ENCODE measurements at regions not wholly inside any gene's neighbourhood (a gene's known extent, or its start where the extent isn't known, plus 50 kb on each side); places are given as distances from the start of the nearest gene placed in this dataset.

DNA sequence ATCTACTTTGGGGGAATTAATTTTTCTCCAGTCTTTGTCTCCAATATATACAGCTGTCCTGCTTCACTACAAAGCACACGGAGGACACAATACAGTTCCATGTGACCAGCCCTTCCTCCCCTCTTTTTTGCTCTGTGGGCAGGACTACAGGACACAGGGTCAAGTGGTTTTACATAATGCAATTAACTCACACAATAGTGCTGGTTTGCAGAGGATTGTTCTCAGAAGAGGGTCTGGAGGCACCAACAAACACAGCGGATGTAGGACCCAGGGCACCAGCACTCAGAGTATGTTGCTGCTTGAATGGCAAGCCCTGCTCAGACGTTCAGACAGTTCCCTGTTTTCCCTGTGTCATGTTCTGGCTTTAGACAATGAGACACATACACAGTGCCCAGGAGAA, 52.0 kb upstream of the NPTX2 start:
- no peak for DNase-seq (ENCODE audit: low read depth in 2 of 2)

DNA sequence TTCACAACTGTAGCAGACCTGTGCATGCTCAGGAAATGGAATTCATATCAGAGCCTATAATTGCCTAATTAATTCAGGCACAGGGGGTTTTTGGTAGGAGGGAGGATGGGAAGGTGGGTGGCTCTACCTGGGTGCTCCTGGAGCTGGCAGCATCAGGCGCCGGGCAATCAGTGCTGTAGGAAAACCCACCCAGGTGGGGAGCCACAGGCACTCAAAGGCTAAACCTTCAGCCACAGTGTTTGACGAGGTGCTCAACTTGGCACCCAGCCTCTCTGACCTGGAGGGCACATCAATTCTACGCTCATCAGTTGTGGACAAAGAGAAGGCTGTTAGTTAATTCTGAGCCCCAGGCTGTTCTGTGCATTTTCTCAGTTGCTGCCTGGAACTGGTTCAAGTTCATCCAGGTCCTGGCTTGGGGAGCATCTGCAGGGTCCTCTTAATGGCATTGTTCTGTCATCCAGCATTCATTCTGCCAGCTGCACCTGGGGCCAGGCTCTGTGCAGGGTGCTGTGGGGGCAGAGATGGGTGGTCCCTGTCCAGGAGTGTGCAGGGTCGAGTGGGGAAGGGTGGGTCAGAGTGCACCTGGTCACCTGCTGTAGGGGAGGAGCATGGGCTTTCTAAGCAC, 54.1 kb upstream of the NPTX2 start:
- no peak for DNase-seq (ENCODE audit: low read depth in 2 of 2)

DNA sequence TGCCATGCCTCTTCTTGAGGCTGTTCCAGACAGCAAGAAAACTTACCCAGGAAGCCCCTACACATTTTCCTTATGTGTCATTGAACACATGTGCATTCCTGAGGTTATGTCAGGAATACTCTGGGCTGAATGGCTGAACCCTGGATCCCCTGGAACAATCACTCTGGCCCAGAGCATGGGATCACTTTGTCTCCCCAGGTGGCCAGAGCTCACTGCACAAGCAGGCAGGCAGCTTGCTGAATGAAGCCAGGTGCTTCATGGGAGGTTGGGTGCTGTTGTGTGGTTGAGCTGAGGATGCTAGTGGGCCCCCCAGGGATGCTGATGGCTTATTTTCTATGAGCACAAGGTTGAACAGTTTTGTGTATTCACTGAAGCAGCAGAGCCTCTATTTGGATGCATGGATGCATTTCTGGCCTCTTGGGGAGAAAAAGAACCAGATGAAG, 54.7 kb upstream of the NPTX2 start:
- no peak for DNase-seq (ENCODE audit: low read depth in 2 of 2)

DNA sequence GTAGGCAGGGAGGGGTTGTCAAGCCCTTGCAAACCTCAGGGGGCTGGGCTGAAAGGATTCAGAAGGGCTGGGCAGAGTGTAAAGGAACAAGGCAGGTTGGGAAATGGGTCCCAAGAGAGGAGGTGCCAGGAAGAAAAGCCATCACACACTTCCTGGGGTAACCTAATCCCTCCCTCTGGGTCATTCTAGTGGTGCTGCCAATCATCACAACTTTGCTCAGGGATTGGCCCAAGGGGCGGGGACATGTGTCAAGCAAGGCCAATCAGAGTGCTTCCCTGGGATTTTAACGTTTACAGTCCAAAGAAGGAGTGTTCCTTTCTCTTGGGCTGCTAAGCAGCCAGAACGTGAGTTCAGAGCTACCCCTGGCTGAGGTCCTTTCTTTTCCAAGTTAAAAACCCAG, 57.1 kb upstream of the NPTX2 start:
- no peak for DNase-seq (ENCODE audit: low read depth in 2 of 2)

DNA sequence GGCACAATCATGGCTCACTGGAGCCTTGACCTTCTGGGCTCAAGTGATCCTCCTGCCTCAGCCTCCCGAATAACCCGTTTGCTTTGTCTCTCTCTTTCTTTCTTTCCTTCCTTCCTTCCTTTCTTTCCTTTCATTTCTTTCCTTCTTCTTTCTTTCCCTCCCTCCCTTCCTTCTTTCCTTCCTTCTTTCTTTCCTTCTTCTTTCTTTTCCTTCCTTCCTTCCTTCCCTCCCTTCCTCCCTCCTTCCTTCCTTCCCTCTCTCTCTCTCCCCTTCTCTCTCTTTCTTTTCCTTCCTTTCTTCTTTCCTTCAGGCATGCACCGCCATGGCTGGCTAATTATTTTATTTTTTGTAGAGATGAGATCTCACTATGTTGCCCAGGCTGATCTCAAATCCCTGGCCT, 57.9 kb upstream of the NPTX2 start:
- DNase-seq (ENCODE audit: low read depth in 2 of 2): no peak

DNA sequence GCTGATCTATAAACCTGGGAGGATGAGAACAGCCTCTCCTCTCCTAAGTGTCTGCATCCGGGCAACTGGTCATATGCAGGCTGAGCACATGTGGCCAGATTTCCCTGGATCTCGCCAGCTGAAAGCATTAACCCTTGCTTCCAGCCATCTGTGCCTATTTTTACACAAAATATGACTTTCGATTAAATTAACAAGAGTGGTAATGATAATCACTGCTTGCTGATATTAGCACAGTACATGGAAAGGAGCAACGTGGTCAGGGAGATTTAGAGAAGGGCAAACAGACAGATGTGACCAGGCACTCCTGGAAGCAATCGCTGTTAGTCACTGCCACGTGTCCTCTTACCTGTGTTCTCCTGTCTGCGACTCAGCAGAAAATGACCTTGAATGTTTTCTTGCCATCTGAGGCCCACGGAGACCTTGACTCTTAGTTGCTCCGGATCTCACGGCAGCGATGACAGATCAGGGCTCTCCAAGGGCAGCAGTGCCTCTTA, 59.5 kb upstream of the NPTX2 start:
- DNase-seq (ENCODE audit: low read depth in 2 of 2): no peak

DNA sequence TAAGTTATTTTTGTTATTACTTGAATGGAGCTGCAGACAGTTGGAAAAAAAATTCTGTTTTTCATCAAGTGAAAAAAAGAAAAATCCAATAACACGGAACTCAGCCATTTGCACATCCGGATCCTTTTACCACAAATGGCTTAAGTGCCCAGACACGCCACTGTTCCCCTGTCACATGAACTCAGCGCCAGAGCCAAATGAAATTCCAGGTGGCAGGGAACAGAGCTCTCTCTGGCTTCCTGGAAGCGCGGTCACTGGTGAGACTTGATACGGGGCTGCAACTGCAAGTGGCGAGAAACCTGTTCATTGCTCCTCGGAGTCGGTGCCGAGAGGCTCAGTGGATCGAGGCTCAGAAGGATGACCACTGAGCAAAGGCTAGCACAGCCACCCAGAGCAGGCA, 60.8 kb upstream of the NPTX2 start:
- no peak for DNase-seq (ENCODE audit: low read depth in 2 of 2)

DNA sequence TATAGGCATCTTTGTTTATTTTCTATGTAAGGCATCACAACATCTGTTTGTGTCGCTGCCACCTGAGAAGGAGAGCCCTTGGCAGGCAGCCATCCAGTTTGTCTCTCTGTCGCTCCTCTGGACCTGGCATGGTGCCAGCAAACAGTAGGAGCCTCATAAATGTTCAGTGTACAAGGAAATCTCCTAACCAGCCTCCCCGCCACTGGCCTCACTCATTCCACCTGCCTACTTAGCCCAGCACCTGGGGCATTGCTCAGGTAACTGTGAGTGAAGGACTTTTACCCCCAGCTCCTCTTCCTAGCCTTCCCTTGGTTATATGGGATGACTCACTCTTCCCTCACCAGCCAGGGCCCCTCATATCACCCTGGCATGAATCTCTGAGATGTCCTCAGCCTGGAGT, 61.7 kb upstream of the NPTX2 start:
- no peak for DNase-seq (ENCODE audit: low read depth in 2 of 2)

DNA sequence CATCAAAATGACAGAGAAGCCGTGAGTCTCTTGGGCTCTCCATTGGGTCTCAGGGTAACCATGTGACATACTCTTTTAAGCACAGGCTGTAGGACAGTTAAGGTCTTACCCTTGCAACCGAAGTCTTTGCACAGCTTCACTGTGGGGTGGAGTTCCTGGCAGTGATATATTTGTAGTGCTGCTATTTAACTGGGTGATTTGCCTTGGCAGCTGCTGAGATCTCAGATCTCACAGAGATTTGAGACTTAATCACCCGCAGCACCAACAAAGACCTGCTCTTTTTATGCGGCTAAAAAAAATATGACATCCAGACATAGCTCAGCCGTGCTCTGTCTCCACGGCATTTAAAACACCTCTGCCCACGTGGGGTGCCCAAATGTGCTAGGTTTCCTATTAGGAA, 63.4 kb upstream of the NPTX2 start:
- DNase-seq (ENCODE audit: low read depth in 2 of 2): no peak

DNA sequence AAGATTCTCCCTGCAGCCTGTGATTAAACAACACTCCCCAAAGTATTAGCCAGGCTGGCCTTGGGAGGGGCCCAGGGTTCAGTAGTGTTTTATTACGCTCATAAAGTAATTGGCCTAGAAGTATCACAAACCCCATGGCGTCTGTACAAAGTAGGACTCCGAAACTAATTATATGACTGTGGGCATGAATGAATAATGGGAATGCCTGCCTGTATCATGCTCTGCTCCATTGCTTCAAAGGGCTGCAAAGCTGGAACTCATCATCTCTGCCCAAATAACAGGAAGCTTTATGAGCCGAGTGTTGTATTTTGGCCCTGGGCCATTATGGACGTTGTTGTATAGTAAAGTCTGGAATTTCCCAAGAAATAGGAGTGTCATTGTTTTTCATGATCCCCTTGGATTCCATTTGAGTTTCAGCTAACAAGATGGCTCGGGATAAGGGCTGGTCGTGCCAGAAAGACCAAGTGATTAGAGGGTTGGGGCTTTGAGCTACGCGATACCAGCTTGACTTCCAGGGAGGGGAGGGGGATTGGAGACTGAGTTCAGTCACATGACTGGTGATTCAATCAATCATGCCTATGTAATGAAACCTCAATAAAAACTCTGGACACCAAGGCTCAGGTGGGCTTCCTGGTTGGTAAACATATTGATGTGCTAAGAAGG, 65.3 kb upstream of the NPTX2 start:
- DNase-seq (ENCODE audit: low read depth in 2 of 2): no peak

DNA sequence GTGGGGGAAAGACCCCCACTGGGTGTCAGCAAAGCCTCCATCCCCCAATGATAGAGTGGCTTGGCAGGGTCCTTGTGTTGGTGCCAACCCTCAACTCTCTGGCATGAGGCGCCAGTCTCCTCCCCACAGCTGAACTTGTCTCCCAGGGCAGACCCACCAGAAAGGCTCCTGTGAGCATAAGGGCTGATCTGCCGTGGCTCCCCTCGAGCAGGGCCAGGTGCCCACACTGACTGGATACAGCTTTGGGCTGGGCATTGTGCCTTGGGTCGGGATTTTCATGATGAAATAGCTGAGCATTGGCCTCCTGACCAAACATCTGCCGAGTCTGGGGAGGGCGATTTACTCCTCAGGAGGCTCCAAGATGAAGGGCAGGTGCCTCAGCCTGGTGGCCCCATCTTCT, 68.1 kb upstream of the NPTX2 start:
- DNase-seq (ENCODE audit: low read depth in 2 of 2): no peak

DNA sequence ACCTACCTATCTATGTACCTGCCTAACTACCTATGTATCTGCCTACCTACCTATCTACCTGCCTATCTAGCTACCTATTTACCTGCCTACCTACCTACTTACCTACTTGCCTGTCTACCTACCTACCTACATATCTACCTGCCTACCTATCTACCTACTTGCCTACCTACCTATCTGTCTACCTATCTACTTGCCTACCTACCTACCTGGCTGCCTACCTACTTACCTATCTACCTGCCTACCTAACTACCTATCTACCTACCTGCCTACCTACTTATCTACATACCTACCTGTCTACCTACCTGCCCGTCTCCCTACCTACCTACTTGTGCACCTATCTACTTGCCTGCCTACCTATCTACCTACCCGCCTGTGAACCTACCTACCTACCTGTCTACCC, 68.7 kb upstream of the NPTX2 start:
- no peak for DNase-seq (ENCODE audit: low read depth in 2 of 2)

DNA sequence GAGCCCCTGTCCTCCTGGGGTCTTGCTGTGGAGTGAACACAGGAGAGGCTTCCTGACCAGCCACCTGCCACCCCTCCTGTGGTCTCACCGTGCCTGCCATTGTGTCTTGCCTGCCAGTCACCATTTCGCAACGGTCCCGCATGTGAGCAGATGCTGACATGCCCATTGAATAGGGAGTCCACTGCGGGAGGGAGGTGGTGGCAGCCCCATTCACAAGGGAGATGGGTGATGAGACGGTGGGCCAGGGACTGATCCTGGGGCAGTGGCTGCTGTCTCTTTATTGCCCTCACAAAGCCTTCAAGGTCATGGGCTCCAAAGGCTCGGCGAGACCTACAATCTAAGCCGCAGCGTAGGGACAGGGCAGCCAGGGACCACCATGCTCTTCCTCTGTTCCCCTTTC, 76.0 kb upstream of the NPTX2 start:
- DNase-seq (ENCODE audit: low read depth in 2 of 2): no peak

DNA sequence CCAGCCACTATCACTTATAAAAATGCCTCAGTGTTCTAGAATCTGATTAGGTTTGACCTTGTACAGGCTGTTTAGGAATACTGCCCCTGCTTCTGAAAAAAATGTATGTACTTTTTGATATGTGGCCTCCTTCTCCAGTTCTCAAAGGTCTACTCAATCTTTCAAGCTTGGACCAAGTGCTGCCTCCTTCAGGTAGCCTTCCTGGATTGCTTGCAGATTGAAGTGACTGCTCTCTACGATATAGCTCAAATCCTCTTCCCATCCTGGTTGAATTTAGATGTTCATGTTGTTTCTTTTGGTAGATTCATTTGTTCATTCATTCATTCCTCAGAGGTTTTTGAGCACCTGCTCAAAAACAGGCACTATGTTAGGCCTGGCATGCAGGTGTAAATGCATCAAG, 77.2 kb upstream of the NPTX2 start:
- no peak for DNase-seq (ENCODE audit: low read depth in 2 of 2)

DNA sequence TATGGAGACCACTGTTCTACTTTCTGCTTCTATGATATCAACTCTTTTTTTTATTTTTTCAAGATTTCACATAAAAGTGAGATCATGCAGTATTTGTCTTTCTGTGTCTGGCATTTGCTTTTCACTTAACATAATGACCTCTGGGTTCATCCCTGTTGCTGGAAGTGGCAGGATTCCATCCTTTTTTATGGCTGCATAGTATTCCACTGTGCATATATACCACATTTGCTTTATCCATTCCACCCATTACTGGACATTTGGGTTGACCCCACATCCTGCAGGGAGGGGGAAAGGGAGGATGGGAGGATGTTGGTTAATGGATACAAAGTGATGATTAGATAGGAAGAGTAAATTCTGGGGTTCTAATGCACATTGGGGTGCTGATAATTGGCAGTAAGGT, 80.3 kb upstream of the NPTX2 start:
- DNase-seq (ENCODE audit: low read depth in 2 of 2): no peak

DNA sequence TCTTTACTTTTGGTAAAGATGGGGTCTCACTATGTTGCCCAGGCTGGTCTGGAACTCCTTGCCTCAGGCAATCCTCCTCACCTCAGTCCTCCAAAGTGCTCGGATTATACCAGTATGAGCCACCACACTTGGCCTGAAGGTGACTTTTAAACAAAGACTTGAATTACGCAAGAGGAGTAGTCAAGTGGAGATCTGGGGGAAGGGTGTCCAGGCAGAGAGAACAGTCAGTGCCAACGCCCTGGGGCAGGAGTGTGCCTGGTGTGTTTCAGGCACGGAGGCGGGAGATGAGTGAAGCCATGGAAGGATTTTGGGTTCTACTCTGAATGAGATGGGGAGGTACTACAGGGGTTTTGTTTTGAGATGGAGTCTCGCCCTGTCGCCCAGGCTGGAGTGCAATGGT, 82.6 kb upstream of the NPTX2 start:
- no peak for DNase-seq (ENCODE audit: low read depth in 2 of 2)

DNA sequence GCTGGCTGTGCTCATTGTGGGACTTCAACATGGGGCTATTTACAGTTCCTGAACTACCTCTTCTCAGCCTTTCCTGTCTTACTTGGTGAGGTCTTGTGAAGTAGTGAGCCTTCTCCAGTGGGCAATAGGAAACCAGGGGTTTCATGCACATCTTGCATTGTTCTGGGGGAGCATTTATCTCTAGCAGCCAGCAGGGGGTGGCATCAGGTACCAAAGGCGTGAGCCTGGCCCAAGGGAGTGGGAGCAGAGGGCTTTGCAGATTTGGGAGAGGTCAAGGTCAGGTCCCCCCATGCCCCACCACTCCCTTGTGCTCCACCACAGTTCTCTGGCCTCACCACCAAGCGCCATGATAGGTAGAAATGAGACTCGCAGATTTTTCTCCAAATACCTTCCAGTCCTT, 85.4 kb upstream of the NPTX2 start:
- DNase-seq (ENCODE audit: low read depth in 2 of 2): no peak

DNA sequence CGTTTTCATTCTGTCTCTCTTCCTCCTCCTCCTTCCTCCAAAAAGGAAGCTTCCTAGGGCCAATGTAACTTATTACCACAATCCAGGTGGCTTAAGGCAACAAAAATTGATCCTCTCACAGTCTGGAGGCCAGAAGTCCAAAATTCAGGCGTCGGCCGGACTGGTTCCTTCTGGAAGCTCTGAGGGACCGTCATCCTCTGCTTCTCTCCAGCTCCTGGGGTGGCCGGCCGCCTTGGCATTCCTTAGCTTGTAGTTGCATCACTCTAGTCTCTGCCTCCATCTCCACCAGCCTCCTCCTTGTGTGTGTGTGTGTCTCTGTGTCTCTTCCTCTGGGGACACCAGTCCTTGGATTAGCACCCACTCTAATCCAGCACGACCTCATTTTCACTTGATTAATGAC, 89.0 kb upstream of the NPTX2 start:
- no peak for DNase-seq (ENCODE audit: low read depth in 2 of 2)

DNA sequence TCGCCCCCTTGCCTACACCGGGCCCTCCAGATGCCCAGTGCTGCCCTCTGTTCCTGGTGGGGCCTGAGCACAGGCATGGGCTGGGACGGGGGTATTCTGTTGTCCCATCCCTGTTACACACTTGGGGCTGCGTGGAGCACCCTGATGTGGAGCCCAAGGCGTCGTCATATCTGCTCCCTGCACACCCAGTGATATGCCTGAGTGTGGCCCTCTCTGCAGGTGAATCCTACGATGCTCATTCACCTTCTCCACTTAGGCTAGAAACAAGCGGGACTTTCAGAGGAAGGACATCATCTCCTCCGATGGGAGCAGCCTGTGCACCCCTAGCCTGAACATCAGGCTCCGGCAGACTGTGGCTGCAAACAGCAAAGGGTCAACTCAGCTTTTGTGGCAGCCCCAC, 91.0 kb upstream of the NPTX2 start:
- no peak for DNase-seq (ENCODE audit: low read depth in 2 of 2)

DNA sequence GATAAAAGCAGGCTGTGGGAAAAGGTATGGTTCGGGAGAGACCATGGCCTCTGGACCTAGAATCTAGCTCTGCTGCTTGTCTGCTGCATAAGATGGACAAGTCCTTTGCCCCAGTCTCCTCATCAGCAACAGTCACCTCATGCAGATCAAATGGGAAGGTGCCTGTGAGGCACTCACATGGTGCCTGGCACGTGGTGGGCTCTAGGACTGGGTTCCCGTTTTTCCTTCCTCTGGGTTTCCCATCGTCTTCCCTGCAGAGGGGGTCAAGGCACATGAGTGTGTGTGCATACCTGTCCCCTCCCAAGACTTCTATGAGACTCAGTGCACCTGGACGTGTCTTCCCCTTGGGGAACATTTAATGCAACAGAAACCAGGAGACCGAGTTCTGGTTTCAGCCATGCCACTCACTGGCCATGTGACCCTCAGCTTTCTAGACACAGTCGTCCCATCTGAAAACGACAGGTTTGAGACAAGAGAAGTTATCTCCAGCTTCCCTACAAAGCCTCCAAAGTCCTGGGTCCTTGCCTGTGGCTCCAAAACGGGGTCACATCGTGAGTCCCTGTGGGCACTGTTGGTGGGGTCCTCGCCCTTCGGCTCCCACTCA, 95.9 kb upstream of the NPTX2 start:
- no peak for DNase-seq (ENCODE audit: low read depth in 2 of 2)

DNA sequence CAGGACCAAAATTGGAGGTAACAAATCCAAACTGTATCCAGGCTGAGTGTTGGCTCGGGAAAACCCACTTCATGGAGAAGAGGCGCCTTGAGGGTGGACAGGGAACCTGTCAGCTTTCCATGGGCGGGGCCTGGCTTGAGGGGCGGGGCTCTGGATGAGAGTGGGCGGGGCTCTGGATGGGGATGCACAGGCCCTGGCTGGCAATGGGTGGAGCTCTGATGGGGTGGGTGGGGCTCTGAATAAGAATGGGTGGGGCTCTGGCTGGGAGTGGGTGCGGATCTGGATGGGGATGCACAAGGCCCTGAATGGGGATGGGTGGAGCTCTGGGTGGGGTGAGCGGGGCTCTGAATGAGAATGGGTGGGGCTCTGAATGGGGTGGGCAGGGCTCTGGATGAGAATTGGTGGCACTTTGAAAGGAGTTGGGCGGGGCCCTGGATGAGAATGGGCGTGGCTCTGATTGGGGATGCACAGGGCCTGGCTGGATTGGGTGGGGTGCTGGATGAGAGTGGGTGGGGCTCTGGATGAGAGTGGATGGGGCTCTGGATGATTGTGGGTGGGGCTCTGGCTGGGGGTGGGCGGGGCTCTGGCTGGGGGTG, 96.6 kb upstream of the NPTX2 start:
- DNase-seq (ENCODE audit: low read depth in 2 of 2): no peak

DNA sequence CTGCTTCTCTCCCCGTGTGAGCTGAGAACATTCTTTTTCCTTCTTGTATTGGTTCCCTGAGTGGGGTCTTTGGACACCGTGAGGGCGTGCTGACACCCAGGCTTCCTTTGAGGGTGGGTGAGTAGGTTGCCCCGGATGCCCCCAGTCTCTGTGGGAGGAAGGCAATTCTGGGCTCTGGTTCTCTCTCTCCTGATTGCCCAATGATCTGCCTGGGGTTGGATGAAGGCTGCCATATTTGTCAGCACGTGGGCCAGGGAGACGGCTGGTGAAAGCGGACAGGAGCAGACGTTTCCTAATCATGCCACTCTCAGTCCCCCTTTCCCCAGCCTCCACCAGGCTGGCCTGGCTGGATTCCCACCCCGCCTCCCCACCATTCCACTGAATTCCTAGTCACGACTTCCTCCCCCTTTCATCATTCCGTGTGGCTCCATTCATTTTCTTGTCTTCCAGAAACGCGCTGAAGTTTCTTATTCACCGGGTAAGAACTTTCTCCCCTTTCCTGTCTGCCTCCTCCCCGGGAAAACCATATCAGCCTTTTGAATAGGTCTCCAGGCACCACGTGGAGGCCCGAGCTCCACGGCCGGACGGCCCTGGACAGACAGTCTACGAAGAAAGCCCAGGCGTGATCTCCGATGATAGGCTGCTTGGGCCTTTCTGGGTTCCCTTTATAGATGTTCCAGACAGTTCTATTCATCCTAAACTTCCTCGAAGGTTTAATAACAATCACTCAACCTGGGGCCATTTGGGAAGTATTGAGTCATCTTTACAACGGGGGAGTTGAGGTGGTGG, 98.7 kb upstream of the NPTX2 start:
- no peak for DNase-seq (ENCODE audit: low read depth in 2 of 2)

Data from stimulated activated CD8-positive, alpha-beta memory T cell treated with anti-CD3 and anti-CD28 coated beads, Interleukin-7, amount 100 ng/mL, for 4 hours (primary cell).